Pons (tissue), 1 donor: ENCODE measurements at regions not wholly inside any gene's neighbourhood (a gene's known extent, or its start where the extent isn't known, plus 50 kb on each side); places are given as distances from the start of the nearest gene placed in this dataset.
"Not testable (repeated sequence)": the region's sequence is repeated elsewhere in the genome, so short reads cannot be mapped to it uniquely, and the experiment has no call there.

Experiments used
- DNase-seq: peaks from one replicate; pipeline ENCODE4 v3.0.0-alpha.2; 2016; ENCODE audit warnings: low spot score

DNA sequence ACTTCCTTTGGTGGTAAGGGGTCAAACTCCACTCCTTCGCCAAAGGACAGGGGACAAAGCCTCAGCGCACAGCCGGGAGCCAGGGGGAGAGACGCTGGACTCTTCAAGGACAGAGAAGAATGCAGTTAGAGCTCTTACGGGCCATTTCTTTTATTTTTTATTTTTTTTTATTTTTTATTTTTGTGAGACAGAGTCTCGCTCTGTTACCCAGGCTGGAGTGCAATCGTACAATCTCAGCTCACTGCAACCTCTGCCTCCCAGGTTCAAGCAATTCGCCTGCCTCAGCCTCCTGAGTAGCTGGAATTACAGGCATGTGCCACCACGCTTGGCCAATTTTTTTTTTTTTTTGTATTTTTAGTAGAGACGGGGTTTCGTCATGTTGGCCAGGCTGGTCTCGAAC is 93.2 kb upstream of the RPH3AL start, which contains the start of gene RFLNB:
Gene RFLNB (minus strand): TSS at position 101 of the 400 bp plus-strand sequence.
- DNase-seq, result not testable (repeated sequence)

DNA sequence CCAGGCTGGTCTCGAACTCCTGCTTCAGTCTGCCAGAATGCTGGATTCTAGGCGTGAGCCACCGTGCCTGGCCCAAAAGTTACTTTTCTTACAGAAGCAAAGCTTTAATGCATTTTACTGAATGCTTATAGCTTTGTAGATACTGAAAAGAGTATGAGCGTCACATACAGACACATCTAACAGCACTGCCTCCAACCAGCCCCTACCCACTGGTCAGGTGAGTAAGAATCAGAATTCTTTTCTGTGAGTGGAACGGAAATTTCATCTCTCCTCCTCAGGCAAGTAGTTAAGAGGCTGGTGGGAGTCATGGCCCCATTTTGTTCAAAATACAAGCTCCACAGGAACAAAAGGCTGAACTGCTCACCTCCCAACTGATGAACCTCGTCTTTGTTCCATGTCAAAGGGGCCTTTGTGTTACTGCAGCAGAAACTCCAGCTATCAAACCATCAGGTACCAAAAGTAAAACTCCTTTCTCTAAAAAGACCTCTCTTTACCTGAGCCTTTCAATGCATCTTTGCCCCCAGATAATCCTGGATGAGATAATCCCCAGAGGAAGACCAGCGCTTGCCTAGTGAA is 92.4 kb upstream of the RPH3AL start:
- no peak for DNase-seq

DNA sequence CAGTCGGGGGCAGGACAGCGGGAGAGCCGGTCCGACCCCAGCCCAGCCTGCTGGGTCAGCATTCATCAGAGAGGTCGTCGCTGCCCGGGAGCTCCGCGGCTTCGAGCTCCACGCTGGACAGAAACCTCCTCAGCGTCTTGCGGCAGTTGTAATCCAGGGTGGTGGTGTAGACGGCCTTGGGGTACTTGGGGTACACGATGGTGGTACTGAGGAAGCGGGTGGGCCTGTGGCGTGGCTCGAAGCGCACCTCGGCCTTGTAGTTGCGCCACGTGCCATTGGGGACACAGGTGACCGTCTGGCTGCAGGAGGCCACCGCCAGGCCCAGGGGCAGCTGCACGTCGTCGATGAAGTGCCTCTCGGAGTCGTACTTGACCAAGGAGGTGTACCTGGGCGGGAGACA is 90.5 kb upstream of the RPH3AL start:
- no peak for DNase-seq

GRCh38 chr17:441155-441950 is 88.7 kb upstream of the RPH3AL start:
- DNase-seq, result no peak

GRCh38 chr17:438191-438590 is 85.6 kb upstream of the RPH3AL start:
- no peak for DNase-seq

DNA sequence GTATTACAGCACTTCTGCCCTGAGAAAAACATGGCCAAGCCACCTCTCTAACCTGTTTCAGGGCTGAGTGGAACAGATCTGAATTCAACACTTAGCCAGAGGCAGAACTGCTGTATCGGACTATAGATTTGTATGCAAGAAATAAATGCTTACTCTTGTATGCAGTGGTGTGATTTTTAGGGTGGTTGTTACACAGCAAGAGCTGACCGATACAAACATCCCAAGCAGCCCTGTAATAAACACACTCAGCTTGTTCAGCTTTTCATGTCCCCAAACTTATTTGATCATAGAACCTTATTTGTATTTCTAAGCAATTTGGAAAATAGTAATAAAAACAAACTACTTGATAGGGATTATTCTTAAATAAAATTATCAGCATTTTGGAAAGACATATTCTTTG is 84.9 kb upstream of the RPH3AL start:
- no peak for DNase-seq

GRCh38 chr17:436571-436970 is 84.0 kb upstream of the RPH3AL start:
- no peak for DNase-seq

DNA sequence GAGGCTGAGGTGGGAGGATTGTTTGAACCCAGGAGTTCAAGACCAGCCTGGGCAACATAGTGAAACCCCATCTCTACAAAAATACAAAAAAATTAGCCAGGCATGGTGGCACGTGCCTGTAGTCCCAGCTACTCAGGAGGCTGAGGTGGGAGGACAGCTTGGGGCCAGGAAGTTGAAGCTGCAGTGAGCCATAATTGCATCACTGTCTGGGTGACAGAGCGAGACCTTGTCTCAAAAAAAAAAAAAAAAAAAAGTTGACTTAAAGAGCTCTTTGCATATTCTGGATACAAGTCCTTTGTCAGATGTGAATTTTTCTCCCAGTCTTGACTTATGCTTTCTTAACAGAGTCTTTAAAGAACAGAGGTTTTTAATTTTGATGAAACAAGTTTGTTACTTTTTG is 79.9 kb upstream of the RPH3AL start:
- not testable (repeated sequence) for DNase-seq

DNA sequence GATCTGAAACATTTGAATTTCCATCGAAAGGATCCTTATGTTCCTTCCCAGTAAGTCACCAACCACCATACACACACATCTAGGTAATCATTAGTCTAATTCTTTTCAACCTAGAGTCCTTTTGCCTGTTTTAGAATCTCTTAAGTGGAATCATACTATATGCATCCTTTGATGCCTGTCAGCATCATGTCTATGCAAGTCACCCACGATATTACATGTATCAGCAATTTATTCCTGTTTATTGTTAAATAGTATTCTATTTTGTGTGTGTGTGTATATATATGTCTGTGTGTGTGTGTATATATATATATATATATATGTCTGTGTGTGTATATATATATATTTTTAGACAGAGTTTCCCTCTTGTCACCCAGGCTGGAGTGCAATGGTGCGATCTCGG is 78.9 kb upstream of the RPH3AL start:
- DNase-seq, result no peak

GRCh38 chr17:429589-429988 is 77.0 kb upstream of the RPH3AL start:
- no peak for DNase-seq

GRCh38 chr17:428414-428813 is 75.8 kb upstream of the RPH3AL start:
- DNase-seq, result no peak

- DNase-seq, result no peak
Measured at GRCh38 chr17:427891-428290, 75.3 kb upstream of the RPH3AL start.

GRCh38 chr17:427327-427726 is 74.7 kb upstream of the RPH3AL start:
- DNase-seq, result no peak

DNA sequence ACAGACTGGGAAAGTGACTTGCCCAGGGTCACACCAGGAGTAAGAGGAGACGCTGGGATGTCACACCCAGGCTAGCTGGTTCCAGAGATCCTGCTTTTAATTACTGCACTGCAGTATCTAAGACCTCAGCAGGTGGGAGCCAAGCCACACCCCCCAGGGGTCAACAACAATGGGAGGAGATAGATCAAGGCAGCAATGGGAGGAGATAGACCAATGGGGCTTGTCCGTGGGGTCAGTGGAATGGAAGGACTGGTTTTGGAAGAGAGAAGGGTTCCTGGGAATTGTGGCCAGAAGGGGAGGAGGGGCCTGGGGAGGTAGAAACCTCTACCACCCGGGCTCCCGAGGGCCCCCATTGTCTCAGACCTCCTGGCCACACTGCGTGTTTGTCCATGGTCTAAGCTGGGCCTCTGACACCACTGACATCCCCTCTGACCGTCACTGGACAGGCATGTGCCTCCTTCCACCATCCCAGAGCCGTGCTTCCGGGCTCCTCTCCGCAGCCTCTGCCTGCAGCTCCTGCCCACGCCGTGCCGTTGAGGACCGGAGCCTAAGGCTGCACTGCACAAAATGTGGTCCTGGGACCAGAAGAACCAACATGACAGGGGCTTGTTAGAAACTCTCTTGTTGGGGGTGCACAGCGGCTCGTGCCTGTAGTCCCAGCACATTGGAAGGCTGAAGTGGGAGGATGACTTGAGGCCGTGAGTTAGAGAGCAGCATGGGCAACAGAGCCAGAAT is 69.8 kb upstream of the RPH3AL start:
- no peak for DNase-seq

- DNase-seq, result no peak
Measured at GRCh38 chr17:420479-421175, 68.0 kb upstream of the RPH3AL start.

- no peak for DNase-seq
Measured at GRCh38 chr17:419073-419735, 66.6 kb upstream of the RPH3AL start.

DNA sequence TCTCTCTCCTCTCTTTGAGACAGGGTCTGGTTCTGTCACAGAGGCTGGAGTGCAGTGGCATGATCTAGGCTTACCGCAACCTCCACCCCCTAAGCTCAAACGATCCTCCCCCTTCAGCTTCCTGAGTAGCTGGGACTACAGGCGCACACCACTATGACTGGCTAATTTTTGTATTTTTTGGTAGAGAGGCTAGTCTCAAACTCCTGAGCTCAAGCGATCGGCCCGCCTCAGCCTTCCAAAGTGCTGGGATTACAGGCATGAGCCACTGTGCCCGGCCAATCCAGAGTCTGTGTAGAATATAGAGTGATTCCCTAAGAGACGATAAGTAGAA is 65.8 kb upstream of the RPH3AL start:
- DNase-seq, result no peak

DNA sequence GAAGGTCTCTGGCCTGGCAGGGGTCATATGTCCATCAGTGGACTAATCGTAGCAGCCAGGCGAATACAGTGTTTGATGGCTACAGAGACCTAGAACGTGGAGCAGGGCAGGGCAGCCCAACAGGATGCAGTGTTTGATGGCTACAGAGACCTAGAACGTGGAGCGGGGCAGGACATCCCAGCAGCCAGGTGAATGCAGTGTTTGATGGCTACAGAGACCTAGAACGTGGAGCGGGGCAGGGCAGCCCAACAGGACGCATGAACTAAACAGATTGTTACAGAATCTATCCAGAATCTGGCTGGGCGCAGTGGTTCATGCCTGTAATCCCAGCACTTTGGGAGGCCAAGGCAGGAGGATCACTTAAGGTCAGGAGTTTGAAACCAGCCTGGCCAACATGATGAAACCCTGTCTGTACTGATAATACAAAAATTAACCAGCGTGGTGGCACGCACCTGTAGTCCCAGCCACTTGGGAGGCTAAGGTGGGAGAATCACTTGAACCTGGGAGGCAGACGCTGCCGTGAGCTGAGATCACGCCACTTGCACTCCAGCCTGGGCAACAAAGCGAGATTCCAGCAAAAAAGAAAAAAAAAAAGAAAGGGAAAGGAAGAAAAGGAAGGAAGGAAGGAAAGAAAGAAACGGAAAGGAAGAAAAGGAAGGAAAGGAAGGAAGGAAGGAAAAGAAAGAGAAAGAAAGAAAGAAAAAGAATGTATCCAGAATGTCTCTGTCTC is 65.2 kb upstream of the RPH3AL start:
- DNase-seq, result no peak

GRCh38 chr17:416293-417206 is 63.9 kb upstream of the RPH3AL start:
- no peak for DNase-seq

GRCh38 chr17:413706-414380 is 61.2 kb upstream of the RPH3AL start:
- no peak for DNase-seq
